ENCODE measurements at regions not wholly inside any gene's neighbourhood (a gene's known extent, or its start where the extent isn't known, plus 50 kb on each side); places are given as distances from the start of the nearest gene placed in this dataset.
"Not testable (repeated sequence)": the region's sequence is repeated elsewhere in the genome, so short reads cannot be mapped to it uniquely, and the experiment has no call there.

DNA sequence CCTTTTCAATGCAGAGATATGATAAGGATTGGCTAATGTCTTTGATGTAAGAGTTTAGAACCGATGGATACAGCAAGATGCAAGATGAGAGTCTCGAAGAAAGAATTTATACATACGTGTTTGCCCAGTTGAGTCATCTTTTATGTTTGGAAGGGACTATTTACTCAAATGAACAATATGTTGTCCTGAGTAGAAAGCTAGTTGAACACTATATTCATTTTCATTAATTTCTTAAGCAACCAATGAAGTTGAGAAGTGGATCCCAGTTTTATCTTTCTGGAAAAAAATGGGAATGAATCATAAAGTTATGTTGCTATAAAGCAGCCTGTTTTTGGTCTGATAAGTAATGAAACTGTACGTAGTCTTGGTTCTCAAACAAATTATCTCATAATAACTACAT is 1431.7 kb upstream of the FLRT2 start:
- DNase-seq, result no peak

DNA sequence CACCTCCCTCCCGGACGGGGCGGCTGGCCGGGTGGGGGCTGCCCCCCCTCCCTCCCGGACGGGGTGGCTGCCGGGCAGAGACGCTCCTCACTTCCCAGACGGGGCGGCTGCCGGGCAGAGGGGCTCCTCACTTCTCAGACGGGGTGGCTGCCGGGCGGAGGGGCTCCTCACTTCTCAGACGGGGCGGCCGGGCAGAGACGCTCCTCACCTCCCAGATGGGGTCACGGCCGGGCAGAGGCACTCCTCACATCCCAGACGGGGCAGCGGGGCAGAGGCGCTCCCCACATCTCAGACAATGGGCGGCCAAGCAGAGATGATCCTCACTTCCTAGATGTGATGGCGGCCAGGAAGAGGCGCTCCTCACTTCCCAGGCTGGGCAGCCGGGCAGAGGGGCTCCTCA is 1430.4 kb upstream of the FLRT2 start:
- DNase-seq, result not testable (repeated sequence)

DNA sequence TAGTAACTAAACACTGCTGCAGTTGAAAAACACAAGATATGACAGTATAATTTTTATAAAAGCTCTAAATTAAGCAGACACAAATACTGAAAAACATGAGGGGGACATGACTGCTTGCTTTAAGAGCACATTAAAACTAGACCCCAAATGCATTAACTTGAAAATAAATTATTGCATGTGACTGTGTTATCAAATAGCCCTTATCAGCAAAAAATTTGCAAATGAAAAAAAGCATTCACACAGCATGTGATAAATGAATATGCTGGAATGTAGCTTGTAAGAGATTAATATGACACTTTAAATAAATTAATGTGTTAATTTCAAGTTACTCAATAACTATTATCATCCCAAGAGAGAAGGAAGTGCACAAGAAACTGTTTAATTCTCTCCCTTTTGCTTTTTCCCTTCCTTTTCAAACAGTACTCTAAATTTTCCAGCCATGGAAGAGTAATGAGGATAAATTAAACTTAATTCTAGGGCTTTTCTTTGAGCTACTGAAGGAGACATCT is 1422.1 kb upstream of the FLRT2 start:
- no peak for DNase-seq

DNA sequence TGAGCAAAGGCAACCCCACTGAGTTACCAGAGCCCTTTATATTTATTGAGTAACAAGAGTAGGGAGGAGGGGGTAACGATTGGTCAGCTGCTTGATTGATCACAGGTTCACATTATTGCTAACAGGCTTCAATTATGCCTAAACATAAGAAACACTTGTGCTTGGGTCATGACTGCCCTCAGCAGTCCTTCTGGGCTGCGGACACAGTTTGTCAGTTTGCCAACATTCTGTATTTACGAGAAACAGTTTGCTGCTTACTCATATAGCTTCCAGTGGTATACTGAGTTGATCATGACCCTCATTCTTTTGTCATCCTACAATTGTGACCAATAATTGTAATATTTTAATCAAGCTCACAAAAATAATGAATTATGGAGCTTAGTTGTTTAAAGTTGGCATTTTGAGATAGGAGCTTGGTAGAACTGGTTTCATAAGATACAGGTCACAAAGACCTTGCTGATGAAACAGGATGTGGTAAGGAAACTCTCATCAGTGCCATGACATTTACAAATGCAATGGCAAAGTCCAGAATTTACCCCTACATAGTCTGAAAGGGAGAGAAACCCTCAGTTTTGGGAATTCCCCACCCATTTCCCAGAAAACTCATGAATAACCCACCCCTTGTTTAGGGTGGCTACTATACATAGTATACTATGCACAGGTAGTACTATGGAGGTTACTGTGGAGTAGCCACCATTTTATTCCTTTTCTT is 1421.0 kb upstream of the FLRT2 start:
- no peak for DNase-seq

DNA sequence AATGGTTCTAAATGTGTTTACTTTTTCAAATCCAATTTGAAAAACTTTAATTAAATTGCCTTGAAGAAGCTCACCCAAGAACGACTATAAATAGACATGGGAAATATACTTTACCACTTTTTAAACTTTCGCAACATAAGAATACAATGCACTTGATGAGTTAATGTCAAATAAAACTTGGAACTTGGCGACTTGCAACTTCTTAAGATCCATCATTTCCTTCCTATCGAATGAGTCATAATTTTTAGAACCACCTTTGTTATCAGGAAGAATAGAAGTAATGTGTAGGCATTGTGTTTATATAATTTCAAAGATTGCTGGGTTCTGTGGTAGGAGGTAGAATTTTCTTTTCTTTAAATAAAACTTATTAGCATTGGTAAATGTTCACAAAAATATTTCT is 1417.4 kb upstream of the FLRT2 start:
- DNase-seq, result no peak

DNA sequence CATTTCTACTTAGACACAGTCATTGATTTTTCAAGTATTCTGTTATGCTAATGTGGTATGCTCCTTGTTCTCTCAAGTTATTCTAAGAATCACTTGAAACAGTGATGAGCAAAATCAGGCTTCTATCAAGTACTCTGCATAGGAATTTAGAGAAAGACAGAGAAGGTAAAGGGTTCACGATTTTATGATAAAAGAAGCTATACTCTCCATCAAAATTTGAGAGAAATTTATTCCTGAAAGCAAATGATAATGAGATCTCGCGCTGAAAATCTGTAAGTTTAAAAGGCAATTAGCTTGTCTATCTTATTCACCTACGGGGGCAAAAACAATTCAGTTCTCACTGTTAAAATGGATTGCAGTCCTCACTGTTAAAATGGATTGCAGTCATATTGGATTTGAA is 1404.3 kb upstream of the FLRT2 start:
- DNase-seq, result no peak

DNA sequence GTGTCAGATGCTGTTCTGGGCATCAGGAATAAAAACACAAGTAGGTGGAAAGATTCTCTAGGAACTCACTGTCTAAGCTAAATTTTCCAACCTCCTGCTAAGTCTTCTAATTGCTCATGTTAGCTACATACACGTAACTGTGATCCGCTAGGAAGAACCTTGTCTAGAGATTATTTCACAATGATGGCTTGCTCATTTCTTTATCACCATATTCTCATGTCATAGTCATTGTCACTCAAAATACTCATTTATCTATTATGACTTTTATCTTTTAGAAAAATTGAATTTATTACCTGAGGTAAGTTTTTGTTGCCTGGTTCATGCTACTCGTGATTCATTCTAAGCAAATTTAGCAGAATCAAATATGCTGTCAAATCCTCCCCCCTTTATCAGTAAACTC is 1402.4 kb upstream of the FLRT2 start:
- DNase-seq, result no peak

DNA sequence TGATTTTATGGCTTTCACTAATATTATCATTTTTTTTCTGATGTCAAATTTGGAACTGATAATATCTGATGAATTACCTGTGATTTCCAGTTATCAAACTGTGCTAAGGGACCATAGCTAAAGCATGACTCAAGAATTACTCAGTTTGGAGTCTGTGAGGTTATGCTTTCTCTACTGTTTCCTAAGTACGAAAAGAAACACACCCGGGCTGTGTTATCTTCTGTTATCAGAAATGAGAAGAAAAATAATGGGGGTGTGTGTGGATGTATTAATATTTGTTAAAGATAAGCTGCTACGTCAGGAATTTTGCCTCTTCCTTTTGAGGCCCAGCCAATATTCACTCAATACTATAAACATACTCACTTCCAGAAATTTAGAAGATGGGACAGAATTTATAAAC is 1401.9 kb upstream of the FLRT2 start:
- no peak for DNase-seq

DNA sequence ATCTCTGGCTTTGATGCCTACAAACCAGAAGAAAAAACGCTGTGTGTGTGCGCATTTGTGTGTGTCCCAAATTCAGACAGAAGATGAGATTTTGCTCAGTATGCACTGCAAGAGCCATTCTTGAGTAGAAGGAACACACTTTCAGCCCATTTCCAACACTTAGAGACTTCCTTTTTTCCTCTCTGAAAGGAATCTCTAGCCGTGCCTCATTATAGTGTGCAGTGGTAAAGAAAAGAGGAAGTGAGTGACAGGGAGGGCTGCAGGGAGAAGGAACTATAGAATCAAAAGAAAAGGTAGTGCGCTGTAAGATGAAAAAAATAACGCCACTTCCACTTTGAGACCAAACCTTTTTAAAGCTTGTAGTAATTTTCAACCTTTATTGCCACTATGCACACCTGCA is 1400.9 kb upstream of the FLRT2 start:
- DNase-seq, result peak in 1 of 58 donors; percentile 4

DNA sequence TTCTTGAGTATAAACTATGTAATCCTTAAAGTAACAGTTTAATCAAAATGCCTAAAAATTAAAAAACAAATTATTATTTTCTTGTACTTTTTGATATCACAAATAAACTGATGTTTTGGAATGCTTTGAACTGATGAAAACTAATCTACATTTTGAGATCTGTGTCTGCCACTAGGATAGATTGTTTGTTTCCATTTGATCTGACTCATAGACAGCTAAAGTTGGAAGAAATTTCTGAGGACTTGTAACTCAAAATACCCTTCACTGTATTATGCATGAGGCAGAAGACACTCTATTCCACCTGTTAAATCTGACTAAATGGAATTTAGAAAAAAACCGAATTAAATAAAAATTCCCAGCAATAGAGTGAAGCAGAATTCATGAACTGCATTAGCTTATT is 1400.0 kb upstream of the FLRT2 start:
- DNase-seq, result no peak

DNA sequence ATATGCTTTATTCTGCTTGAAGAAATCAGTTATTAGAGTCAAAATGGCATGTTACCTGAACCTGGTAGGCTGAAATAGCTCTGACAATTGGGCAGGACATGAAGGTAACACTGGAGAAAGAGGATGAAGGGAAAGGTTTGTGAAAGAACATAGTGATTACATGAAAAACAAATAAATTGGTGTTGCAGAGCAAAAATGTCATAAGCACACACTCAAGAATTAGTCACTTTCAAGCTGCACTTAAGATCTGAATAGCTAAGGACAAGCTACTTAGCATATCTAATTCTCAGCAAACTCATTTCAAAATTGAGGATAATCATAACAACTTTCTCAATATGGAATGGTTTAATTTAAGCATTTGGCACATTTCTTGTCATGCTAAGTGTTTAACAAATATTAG is 1398.0 kb upstream of the FLRT2 start:
- DNase-seq, result no peak

DNA sequence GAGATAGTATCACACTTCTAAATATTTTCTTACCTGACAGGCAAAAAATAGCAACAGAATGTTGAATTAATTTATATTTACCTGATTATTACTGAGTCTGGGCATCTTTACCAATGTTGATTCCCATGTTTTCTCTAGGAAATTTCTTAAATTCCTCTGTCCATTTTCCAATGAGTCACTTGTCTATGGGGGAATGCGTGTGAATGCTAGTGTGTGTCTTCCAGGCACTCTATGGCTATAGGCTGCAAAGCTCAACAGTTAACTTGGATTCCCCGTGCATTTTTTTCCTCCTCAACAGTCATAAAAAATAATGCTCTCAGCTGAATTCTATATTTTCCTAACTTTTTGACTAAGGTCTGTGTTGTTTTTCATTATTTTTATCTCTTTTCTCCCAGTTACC is 1385.8 kb upstream of the FLRT2 start:
- no peak for DNase-seq

DNA sequence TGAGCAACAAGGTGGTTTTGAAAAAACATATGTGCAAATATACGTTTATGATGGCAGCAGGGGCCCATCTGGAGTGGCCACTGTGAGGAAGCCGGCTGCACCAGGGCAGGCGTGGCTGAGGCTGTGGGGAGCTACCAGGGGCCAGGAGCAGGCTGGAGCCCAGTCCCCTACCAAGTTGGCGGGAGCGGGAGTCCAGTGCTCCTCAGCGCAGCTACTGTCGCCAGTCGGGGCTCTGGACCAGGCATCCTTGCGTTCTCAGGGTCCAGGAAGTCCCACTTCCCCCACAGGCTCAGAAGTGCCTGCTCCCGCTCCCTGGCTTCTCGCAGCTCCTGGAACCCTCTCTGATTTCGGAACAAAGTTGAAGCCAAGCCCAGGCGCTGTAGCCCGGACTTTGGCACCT is 1377.5 kb upstream of the FLRT2 start:
- no peak for DNase-seq

DNA sequence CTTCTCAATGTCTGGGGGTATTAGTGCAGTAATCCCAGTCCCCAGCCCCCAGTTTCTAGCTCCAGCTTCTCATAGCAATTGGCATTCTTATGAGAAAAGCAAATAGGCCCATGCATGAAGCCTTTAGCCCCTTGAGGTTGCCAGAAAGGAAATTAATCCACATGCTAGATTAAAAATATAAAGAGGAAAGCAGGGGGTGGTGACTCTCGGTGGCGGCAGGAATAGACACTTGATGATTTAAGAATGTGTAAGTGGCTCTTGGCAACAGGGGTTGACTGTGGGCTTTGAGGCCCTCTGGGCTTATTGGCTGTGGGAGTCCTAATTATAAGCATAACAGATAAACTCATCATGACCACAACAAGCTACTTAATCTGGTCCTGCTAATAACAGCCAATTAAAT is 1367.3 kb upstream of the FLRT2 start:
- no peak for DNase-seq

DNA sequence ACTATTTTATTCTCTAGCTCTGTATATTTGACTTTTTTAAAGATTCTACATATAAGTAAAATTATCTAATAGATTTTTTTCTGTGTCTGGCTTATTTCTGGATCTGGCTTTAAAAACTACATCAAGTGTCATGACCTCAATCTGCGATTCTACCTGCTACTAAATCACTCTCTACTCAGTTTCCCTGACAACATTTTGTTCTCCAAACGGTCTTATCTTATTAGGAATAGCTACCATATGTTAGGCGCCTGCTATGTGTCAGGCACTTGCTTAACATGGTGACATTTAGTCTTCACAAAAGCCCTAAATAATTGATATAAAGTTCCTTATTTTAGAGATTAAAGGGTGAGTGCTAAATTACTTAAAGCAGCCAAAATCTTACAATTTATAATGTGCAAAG is 1362.9 kb upstream of the FLRT2 start:
- no peak for DNase-seq

DNA sequence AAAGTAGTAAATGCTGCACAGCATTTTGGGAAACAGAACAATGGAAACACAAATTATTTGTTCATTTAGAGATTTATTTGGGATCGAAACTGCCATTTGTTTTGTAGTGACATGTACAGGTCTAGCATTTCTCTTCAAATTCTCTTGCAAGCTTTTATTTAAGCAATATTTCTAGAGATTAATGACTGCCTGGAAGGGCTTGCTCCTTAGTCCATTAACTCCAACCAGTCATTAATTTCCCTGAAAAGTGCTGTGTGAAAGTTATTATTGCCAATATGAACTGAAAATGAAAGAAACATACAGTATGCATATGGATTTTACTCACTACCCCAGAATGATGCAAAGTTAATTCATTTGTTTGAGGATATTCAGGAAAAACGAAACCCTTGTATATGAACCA is 1349.6 kb upstream of the FLRT2 start:
- no peak for DNase-seq

DNA sequence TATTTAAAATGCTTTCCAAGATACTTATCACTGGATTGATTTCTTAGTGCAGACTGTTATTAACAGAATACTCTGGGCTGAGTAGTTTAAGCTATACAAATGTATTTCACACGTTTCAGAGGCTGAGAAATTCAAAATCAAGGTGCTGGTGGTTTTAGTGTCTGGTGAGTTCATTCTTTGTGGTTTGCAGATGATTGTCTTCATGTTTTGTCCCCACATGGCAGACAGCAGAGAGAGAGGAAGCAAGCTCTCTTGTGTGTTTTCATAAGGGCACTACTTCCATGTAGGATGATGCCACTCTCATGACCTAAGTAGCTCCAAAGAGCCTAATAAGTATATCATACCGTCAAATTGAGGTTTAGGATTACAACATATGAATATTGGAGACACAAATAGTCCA is 1348.9 kb upstream of the FLRT2 start:
- DNase-seq, result no peak

DNA sequence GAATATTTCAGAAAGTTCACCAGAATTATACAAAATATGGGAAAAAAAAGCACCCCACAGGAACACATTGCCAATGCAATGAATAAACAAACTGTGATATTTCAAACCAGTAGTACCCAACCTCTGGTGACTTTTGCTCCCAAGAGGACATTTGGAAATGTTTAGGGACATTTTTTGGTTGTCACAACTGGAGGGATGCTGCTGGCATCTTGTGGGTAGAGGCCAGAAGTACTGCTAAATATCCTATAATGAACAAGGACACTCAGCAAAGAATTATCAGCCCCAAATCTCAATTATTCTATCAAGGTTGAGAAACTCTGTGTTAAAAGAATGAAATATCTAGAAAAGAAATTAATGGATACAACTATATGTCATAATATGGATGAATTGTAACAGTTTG is 1334.4 kb upstream of the FLRT2 start:
- DNase-seq, result no peak

DNA sequence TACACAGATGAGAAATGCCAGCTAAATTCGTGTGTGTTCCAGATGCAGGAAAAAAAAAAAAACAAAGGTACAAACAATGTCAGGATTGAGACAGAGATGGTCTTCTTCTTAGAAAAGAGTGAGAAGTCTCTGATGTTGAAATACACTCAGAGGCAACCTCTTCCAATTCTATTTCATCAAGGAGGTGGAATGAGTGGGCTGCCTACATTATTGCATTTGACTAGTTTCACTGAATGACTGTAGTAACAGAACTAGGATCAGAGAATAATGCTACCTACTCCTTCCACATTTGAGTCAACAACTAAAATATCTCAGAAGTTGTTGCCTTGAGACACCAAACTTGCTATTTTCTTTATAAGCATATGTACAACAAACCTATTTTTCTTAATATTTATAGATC is 1332.2 kb upstream of the FLRT2 start:
- DNase-seq, result no peak

DNA sequence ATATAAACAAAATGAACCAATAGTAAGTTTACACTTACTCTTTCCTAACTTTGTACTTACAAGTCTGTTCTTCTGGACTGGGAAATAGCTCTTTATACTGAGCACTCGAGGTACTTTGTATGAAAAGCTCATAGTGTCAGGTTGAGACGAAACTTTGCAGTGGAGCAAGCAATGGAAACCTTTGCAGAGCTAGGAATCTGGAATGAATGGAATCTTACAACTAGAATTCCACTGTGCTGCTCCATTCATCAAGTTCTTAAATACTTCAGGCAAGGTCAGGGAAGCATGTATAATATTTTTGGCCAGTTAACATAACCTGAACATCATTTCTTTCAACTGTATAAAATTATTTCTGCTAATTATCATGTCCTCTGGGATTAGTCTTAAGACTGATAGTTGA is 1327.5 kb upstream of the FLRT2 start:
- no peak for DNase-seq

DNA sequence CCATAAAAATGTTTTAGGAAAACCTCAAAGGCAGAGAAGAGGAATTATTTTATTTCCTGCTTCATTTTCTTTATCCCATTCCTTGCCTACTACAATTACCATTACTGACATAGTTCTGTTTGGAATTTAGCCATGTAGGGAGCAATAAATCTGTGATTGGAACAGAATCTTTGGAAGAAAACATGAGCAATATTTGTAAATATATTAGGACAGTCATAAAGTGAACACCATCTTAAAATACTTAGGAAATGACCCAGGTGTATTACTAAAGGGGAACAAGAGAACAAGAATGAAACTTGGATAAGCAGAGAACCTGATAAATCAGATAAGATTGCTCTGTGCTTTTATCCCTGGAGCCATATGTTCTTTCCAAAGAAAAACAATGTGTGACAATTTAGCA is 1326.0 kb upstream of the FLRT2 start:
- no peak for DNase-seq

DNA sequence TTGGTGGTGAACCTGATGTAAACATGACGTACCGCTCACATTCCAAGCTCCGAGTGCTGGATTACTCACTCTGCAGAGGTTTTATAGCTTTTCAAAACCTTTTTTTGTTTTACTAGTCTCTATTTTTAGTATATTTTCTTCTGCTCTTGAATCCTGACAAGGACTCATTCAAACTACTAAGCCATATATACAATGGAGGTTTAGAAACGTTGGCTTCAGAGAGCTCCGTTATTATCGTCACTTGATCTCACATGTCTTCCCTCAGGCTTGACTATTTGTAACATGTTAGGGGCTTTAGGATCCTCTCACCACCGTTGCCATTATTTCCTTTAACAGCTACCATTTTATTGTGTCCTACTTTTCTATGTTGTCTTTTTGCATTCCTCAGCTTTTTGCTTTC is 1321.5 kb upstream of the FLRT2 start:
- no peak for DNase-seq

DNA sequence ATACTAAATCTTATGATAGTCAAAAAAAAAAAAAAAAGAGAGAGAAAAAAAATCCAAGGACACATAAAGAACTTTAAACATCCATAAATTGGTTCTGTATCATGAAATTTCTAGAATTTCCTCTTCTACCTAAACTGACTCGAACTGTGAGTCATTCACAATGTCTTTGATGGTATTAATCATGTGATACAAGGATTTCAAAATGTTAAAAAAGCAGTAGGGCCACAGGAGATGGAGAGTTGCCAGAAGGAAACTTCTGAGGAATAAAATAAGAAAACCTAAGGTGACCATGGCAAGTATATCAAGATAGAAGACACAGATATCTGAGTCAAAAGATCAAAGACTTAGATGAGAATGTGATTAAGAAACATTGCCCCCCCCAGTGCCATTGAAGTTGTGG is 1320.9 kb upstream of the FLRT2 start:
- DNase-seq, result no peak

DNA sequence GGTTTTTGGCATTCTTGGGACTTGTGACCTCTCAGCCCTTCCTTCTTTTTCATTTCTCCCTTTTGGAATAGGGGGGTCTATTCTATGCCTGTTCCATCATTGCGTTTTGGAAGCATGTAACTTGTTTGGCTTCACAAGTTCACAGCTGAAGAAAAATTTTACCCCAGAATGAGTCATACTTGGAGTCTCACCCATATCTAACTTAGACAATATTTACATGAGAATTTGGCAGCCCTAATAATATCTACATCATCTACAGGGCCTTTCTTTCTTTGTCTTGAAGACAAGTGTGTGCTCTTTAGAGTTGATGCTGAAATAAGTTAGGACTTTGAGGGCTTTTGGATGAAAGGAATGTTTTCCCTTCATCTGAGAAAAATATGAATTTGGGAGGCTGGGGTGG is 1312.9 kb upstream of the FLRT2 start:
- DNase-seq, result no peak
